Transverse colon (tissue), 4 donors: ENCODE measurements at regions not wholly inside any gene's neighbourhood (a gene's known extent, or its start where the extent isn't known, plus 50 kb on each side); places are given as distances from the start of the nearest gene placed in this dataset.

Experiments
- DNase-seq: peaks from one replicate; pipeline ENCODE4 v3.0.0-alpha.2; 2019
- H3K27ac ChIP-seq, 4 donors: fragments of 200-600 bp; sonication (generic); 2 replicates each; pipeline ENCODE4 v1.5.1; 2016 to 2018; ENCODE audit warnings: inconsistent platforms in 4 of 4
- H3K27me3 ChIP-seq: fragments of 200-600 bp; sonication (generic); 2 replicates; pipeline ENCODE4 v1.5.1; 2017; ENCODE audit warnings: inconsistent platforms
- H3K36me3 ChIP-seq, 4 donors: fragments of 200-600 bp; sonication (generic); 2 replicates each; pipeline ENCODE4 v1.5.1; 2017 to 2019; ENCODE audit warnings: inconsistent platforms in 4 of 4
- H3K4me1 ChIP-seq, 4 donors: fragments of 200-600 bp; sonication (generic); 2 replicates each; pipeline ENCODE4 v1.5.1; 2017 to 2020; ENCODE audit warnings: inconsistent platforms in 4 of 4
- H3K4me3 ChIP-seq, 4 donors: fragments of 200-600 bp; sonication (generic); 1 replicate in 1 of 4; 2 replicates in 3 of 4; pipeline versions ENCODE4 v1.5.1 to v1.6.1; 2017 to 2019; ENCODE audit warnings: inconsistent platforms in 4 of 4
- H3K9me3 ChIP-seq, 2 donors: fragments of 200-600 bp; sonication (generic); 2 replicates each; pipeline ENCODE4 v1.5.1; 2017 to 2019; ENCODE audit warnings: inconsistent platforms in 2 of 2
- EP300 ChIP-seq: sonication (generic); formaldehyde crosslinking; IDR thresholded peaks from one replicate; pipeline ENCODE4 v1.6.1; 2017; ENCODE audit warnings: antibody characterized with exemption, low read depth
- POLR2A ChIP-seq: fragments of 450-650 bp; IDR thresholded peaks from one replicate; pipeline ENCODE4 v1.6.1; 2016; ENCODE audit warnings: antibody characterized with exemption, mild to moderate bottlenecking, moderate library complexity
- POLR2AphosphoS5 ChIP-seq, 3 donors: sonication (generic); formaldehyde crosslinking; IDR thresholded peaks; one replicate each; pipeline ENCODE4 v1.6.1; 2016; ENCODE audit warnings: antibody characterized with exemption in 3 of 3
- WGBS, 2 donors: methylation state at CpG; one replicate each; pipeline ENCODE4 v1.1.5; 2018; ENCODE audit warnings: low coverage in 1 of 2; 5-methylcytosine and 5-hydroxymethylcytosine counted together
- in situ Hi-C, 4 donors: fragments of 200-750 bp; cut with MboI; loops; one replicate each; pipeline versions ENCODE4 v1.15.0 to v1.15.1; 2017; ENCODE audit warnings: low sequenced_read_pairs in 3 of 4, low pct_ligation_motif_present in 1 of 4, low pct_unique_long_range_greater_than_20kb in 1 of 4
- intact Hi-C: fragments of 100-400 bp; cut with DNase I; formaldehyde crosslinking; loops from one replicate; pipeline ENCODE4 v1.15.1; 2023; ENCODE audit warnings: low total_unique reads
- TF ChIP-seq, protein P1 (sequence below), 5 experiments: fragments of 200-600 bp in 3 of 5; fragments of 450-650 bp in 2 of 5; sonication (generic) in 3 of 5; IDR thresholded peaks; 1 replicate in 2 of 5; 2 replicates in 3 of 5; pipeline ENCODE4 v1.5.1; 2016 to 2017; ENCODE audit warnings: antibody characterized with exemption in 5 of 5, inconsistent platforms in 3 of 5, mild to moderate bottlenecking in 2 of 5, moderate library complexity in 1 of 5

DNA sequence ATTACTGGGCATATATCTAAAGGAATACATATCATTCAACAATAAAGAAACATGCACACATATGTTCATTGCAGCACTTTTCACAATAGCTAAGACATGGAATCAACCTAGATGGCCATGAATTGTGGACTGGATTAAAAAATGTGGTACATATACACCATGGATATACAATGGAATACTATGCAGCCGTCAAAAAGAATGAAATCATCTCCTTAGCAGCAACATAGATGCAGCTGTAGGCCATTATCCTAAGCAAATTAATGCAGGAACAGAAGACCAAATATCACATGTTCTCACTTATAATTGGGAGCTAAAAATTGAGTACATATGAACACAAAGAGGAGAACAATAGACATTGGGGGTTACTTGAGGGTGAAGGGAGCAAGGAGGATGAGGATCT is 175.6 kb downstream of the POLR1F start:
- H3K4me3 ChIP-seq = no peak overlapping the region
- in situ Hi-C loops = no loop called here
- DNase-seq = no peak
- no peak for TF ChIP-seq EP300
- TF ChIP-seq, protein P1, sequence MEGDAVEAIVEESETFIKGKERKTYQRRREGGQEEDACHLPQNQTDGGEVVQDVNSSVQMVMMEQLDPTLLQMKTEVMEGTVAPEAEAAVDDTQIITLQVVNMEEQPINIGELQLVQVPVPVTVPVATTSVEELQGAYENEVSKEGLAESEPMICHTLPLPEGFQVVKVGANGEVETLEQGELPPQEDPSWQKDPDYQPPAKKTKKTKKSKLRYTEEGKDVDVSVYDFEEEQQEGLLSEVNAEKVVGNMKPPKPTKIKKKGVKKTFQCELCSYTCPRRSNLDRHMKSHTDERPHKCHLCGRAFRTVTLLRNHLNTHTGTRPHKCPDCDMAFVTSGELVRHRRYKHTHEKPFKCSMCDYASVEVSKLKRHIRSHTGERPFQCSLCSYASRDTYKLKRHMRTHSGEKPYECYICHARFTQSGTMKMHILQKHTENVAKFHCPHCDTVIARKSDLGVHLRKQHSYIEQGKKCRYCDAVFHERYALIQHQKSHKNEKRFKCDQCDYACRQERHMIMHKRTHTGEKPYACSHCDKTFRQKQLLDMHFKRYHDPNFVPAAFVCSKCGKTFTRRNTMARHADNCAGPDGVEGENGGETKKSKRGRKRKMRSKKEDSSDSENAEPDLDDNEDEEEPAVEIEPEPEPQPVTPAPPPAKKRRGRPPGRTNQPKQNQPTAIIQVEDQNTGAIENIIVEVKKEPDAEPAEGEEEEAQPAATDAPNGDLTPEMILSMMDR (IDR thresholded peaks at IDR 0.05) = no peak
- TF ChIP-seq POLR2A = no peak
- no peak for TF ChIP-seq POLR2AphosphoS5 (IDR thresholded peaks at IDR 0.05)
- H3K4me1 ChIP-seq = no peaks in the 10 kb centered on the region
- intact Hi-C loops = no loop called here
- no peaks in the 10 kb centered on the region for H3K27me3 ChIP-seq
- H3K9me3 ChIP-seq = peaks cover 0 to 6% of the 10 kb centered on the region in 2 donors
- no peak overlapping the region for H3K27ac ChIP-seq
- 56 to 96% methylated on average over 1 of the region's 1 CpG for WGBS, 2 donors
- H3K36me3 ChIP-seq = no peaks in the 10 kb centered on the region

DNA sequence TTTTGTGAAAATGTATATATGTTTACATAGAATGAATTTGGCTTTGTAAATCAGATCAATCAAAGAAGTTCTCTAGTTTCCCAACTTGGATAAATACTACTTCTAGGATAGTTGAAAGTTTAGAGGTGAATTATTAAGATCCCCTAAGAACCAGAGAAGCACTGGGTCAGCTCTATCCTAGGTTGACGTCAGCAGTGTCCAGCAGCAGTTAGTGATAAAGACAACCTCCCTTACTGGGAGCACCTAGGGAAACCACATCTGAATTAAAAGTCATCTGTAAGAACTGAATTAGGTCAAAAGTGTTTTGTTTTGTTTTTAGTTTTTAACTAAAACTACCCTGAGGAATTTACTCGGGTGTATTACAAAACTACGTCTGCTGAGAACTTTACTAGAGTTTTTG is 178.0 kb downstream of the POLR1F start:
- in situ Hi-C loops = no loop called here

DNA sequence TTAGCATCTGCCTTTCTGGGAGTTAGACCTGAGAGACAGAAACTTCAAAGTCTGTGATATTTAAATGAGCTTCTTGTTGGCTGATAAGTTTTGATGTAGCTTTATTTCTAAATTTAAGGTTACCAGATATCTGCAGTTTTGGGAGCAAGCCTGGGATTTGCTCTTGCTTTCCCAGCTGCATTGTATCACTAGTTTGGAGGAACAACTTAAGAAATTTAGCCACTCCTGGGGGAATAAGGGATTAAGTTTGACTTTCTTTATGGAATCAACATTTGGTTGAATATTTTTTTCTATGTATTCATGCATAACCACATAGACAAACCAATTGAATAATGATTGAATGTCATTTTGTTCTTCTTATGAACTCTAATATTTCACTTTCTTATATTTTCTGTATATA is 178.6 kb downstream of the POLR1F start:
- Histone ChIP-seq H3K4me3 (no peak overlapping the region), H3K4me1 (no peaks in the 10 kb centered on the region), H3K27ac (no peak overlapping the region), H3K27me3 (no peaks in the 10 kb centered on the region), H3K9me3 (peaks cover 0 to 6% of the 10 kb centered on the region in 2 donors), H3K36me3 (no peaks in the 10 kb centered on the region)
- in situ Hi-C loops (no loop called here), intact Hi-C loops (no loop called here)
- no peak for DNase-seq
- no peak for TF ChIP-seq POLR2A
- TF ChIP-seq EP300 = no peak
- no peak for TF ChIP-seq POLR2AphosphoS5 (IDR thresholded peaks at IDR 0.05)
- TF ChIP-seq, protein P1 (IDR thresholded peaks at IDR 0.05) = no peak

More for the DNA sequence above, 178.0 kb downstream of the POLR1F start:
- intact Hi-C loops = no loop called here
- peaks cover 0 to 6% of the 10 kb centered on the region in 2 donors for H3K9me3 ChIP-seq
- H3K27me3 ChIP-seq = no peaks in the 10 kb centered on the region
- no peaks in the 10 kb centered on the region for H3K36me3 ChIP-seq
- H3K27ac ChIP-seq = no peak overlapping the region
- no peak for DNase-seq
- TF ChIP-seq, protein P1 (IDR thresholded peaks at IDR 0.05) = no peak
- TF ChIP-seq POLR2AphosphoS5 (IDR thresholded peaks at IDR 0.05) (no peak), EP300 (no peak)
- H3K4me1 ChIP-seq = no peaks in the 10 kb centered on the region
- WGBS, 2 donors = 80 to 90% methylated on average over 3 of the region's 3 CpGs
- H3K4me3 ChIP-seq = no peak overlapping the region

DNA sequence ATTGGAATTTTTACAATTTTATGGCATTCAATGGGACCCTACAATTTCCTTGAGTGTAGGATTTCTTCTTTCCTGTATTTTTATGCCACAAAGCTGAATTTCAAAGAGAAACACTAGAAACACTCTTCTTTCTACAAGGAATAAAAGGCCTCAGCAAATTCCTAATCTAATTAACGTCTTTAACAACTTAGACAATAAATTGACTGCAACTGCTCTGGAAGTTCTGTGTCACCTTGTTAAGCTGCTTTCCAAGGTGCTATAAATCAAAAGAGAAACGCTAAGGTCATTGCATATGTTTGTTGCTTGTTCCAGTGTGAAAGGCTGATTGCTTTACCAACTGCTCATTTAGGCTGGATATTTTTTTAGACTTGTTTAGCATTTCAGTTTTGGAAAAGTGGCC is 182.2 kb downstream of the POLR1F start:
- DNase-seq = no peak
- Histone ChIP-seq H3K27ac (no peak overlapping the region), H3K9me3 (no peaks in the 10 kb centered on the region), H3K4me1 (no peaks in the 10 kb centered on the region), H3K27me3 (no peaks in the 10 kb centered on the region), H3K4me3 (no peak overlapping the region), H3K36me3 (no peaks in the 10 kb centered on the region)
- intact Hi-C loops = no loop called here
- in situ Hi-C loops = no loop called here
- WGBS, 2 donors = 17 to 28% methylated on average over 2 of the region's 2 CpGs
- no peak for TF ChIP-seq EP300
- TF ChIP-seq, protein P1 (IDR thresholded peaks at IDR 0.05) = no peak
- no peak for TF ChIP-seq POLR2AphosphoS5 (IDR thresholded peaks at IDR 0.05)
- no peak for TF ChIP-seq POLR2A
